Lower lobe of right lung (tissue), 2 donors: ENCODE measurements at regions not wholly inside any gene's neighbourhood (a gene's known extent, or its start where the extent isn't known, plus 50 kb on each side); places are given as distances from the start of the nearest gene placed in this dataset.
"Not testable (repeated sequence)": the region's sequence is repeated elsewhere in the genome, so short reads cannot be mapped to it uniquely, and the experiment has no call there.

Experiments
- ATAC-seq, 2 donors: fragments of 200-7000 bp; cut with Tn5 transposase; one replicate each; pipeline ENCODE4 v1.9.1; 2020 to 2022; ENCODE audit warnings: mild to moderate bottlenecking in 2 of 2, moderate library complexity in 2 of 2
- DNase-seq: peaks from one replicate; pipeline ENCODE4 v3.0.0-alpha.2; 2020
- H3K27ac ChIP-seq: fragments of 200-600 bp; one replicate; pipeline ENCODE4 v1.8.0; 2022
- H3K27me3 ChIP-seq: fragments of 200-600 bp; one replicate; pipeline ENCODE4 v1.8.0; 2022; ENCODE audit warnings: low read depth
- H3K36me3 ChIP-seq: fragments of 200-600 bp; one replicate; pipeline ENCODE4 v1.8.0; 2022; ENCODE audit warnings: mild to moderate bottlenecking
- H3K4me1 ChIP-seq: fragments of 200-600 bp; one replicate; pipeline ENCODE4 v1.8.0; 2022
- H3K4me3 ChIP-seq: fragments of 200-600 bp; one replicate; pipeline ENCODE4 v1.8.0; 2022; ENCODE audit warnings: mild to moderate bottlenecking
- H3K9me3 ChIP-seq: fragments of 200-600 bp; one replicate; pipeline ENCODE4 v1.8.0; 2022
- intact Hi-C: fragments of 100-400 bp; cut with DNase I; formaldehyde crosslinking; loops from one replicate; pipeline ENCODE4 v1.11.0; 2022
- TF ChIP-seq, protein P1 (sequence below): fragments of 200-600 bp; IDR thresholded peaks from one replicate; pipeline ENCODE4 v1.8.0; 2022; ENCODE audit warnings: antibody characterized with exemption, mild to moderate bottlenecking
- donor health status: DM: no; HTN: yes; CAD: no; lungs with severe emphysema.

DNA sequence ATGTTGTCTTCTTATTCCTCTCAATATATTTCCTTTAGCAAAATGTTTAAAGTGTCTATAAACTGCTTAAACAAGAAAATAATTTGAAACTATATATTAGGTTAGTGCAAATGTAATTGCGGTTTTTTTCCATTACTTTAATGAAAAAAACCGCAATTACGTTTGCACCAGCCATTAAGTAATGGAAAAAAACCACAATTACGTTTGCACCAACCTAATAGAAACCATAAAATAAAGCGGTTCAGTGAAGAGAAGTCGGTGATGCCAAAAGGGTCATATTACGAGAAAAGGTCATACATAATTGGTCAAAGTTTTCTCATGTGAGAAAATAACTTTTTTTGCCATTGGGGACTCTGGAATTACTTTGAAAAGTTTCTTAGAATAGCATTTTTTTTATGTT lies 385.6 kb upstream of the ST8SIA4 start:
- Histone ChIP-seq H3K4me1 (no peaks in the 10 kb centered on the region), H3K36me3 (no peaks in the 10 kb centered on the region), H3K4me3 (no peak overlapping the region), H3K27me3 (no peaks in the 10 kb centered on the region), H3K27ac (no peak overlapping the region), H3K9me3 (peaks cover 6% of the 10 kb centered on the region)
- intact Hi-C loops, result no loop called here
- TF ChIP-seq, protein P1, sequence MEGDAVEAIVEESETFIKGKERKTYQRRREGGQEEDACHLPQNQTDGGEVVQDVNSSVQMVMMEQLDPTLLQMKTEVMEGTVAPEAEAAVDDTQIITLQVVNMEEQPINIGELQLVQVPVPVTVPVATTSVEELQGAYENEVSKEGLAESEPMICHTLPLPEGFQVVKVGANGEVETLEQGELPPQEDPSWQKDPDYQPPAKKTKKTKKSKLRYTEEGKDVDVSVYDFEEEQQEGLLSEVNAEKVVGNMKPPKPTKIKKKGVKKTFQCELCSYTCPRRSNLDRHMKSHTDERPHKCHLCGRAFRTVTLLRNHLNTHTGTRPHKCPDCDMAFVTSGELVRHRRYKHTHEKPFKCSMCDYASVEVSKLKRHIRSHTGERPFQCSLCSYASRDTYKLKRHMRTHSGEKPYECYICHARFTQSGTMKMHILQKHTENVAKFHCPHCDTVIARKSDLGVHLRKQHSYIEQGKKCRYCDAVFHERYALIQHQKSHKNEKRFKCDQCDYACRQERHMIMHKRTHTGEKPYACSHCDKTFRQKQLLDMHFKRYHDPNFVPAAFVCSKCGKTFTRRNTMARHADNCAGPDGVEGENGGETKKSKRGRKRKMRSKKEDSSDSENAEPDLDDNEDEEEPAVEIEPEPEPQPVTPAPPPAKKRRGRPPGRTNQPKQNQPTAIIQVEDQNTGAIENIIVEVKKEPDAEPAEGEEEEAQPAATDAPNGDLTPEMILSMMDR, result no peak
- ATAC-seq (no peak), DNase-seq (no peak)

DNA sequence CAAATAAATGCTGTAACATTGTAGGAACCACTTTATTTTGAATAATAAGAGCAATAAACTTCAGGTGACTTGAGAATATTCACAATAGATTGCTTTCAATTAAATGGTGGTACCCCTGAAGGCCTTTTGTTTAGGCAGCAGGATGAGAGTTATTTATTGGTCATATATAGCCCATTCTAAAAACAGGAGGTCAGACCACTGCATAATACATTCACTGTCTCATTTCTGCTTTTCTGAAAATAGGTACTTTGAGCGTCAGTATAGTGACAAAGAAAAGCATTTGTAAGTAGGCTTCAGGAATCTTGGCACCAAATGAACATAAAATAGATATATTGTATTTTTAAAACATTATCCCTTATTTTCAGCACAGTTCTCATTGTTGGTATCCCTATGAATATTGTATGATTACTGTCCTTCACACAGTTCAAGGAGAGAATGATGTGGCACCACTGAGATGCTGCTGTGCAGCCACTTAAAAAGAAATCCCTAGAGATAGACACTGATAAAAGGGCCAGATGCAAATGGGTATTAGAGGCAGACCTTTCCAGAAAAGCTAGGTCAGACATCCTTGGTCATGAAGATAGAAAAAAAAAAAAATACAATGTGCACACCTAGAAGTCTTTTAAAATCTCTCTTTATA lies 381.8 kb upstream of the ST8SIA4 start:
- Histone ChIP-seq H3K9me3 (no peaks in the 10 kb centered on the region), H3K27me3 (no peaks in the 10 kb centered on the region), H3K36me3 (no peaks in the 10 kb centered on the region), H3K4me3 (no peak overlapping the region), H3K27ac (no peak overlapping the region), H3K4me1 (no peaks in the 10 kb centered on the region)
- ATAC-seq, result no peak
- DNase-seq, result no peak
- TF ChIP-seq, protein P1, result no peak
- intact Hi-C loops, result no loop called here

DNA sequence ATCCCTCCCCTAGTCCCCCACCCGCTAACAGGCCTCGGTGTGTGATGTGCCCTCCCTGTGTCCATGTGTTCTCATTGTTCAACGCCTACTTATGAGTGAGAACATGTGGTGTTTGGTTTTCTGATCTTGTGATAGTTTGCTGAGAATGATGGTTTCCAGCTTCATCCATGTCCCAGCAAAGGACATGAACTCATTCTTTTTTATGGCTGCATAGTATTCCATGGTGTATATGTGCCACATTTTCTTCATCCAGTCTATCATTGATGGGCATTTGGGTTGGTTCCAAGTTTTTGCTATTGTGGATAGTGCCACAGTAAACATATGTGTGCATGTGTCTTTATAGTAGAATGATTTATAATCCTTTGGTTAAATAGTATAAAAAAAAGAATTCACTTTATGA lies 380.9 kb upstream of the ST8SIA4 start:
- ATAC-seq, H3K27ac ChIP-seq, DNase-seq, H3K27me3 ChIP-seq, H3K36me3 ChIP-seq, intact Hi-C loops, H3K4me3 ChIP-seq, H3K4me1 ChIP-seq, H3K9me3 ChIP-seq: not testable (repeated sequence)

DNA sequence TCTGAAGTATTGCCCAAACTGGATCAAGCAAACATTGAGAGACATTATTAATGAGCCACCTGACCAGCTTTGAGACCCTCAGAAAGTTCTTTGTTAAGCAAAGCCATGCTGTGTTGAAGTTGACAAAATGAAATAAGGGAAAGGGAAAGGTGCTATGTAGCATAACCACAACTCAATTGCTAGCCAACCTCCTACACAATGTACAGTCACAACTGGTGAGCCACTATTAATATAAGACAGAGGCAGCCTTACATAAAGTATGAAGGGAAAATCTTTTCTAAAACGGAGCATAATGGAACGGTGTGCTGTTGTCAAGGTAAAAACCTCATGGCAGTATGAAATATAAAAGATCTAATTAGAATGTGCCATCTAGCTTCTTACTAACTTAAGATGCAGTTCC lies 375.8 kb upstream of the ST8SIA4 start:
- Histone ChIP-seq H3K36me3 (no peaks in the 10 kb centered on the region), H3K27ac (no peak overlapping the region), H3K4me3 (no peak overlapping the region), H3K4me1 (no peaks in the 10 kb centered on the region), H3K9me3 (no peaks in the 10 kb centered on the region), H3K27me3 (no peaks in the 10 kb centered on the region)
- ATAC-seq, result no peak
- intact Hi-C loops, result no loop called here
- DNase-seq, result no peak
- TF ChIP-seq, protein P1, result no peak

DNA sequence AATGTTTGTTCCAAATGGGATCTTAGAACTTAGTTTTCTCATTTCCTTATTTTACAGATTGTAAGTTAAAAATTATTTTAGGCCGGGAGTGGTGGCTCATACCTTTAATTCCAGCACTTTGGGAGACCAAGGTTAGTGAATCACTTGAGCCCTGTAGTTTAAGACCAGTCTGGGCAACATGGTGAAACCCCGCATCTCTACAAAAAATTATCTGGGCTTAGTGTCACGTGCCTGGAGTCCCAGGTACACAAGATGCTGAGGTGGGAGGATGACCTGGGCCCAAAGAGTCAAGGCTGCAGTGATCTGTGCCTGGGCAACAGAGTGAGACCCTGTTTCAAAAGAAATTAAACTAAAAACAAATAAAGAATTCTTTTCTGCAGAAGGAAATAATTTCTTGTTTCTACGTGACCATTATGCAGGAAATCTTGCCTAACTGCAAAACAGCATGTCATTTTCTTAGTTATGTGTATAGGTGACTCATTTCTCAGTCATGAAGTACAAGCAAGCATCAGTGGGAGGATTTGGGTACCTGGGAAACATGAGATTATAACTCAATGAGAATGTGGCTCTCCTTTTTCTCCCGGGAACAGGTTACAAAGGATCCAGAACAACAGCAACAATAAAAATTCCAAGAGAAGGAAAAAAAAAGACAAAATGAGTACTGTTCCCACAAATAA lies 375.1 kb upstream of the ST8SIA4 start:
- TF ChIP-seq, protein P1, result no peak
- DNase-seq, result no peak
- Histone ChIP-seq H3K36me3 (no peaks in the 10 kb centered on the region), H3K27me3 (no peaks in the 10 kb centered on the region), H3K4me1 (no peaks in the 10 kb centered on the region), H3K27ac (no peak overlapping the region), H3K9me3 (no peaks in the 10 kb centered on the region), H3K4me3 (no peak overlapping the region)
- intact Hi-C loops, result no loop called here
- ATAC-seq, result no peak

DNA sequence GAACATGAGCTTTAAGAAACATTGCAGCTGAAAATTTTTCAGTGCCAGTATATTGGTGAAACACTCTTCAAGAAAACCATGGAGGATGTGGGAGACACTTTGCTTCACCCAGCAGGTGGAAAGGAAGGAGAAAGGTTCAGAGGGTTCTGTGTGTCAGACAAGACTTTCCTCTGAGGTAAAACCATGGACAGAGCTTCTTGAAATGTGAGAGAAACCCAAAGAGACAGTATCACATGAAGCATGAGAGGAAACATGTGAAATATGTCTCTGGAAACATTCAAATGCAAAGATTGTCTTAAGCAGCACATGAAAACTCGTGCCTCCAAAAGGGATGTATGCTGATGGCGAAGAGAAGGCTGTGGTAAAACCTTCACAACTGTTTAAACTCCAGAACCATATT lies 368.9 kb upstream of the ST8SIA4 start:
- TF ChIP-seq, protein P1, result no peak
- no peaks in the 10 kb centered on the region for H3K27me3 ChIP-seq
- H3K4me1 ChIP-seq, result no peaks in the 10 kb centered on the region
- H3K36me3 ChIP-seq, result no peaks in the 10 kb centered on the region
- H3K9me3 ChIP-seq, result no peaks in the 10 kb centered on the region
- DNase-seq (no peak), ATAC-seq (no peak)
- no peak overlapping the region for H3K27ac ChIP-seq
- H3K4me3 ChIP-seq, result no peak overlapping the region
- intact Hi-C loops, result no loop called here
